Gastroesophageal sphincter (tissue), 3 donors: ENCODE measurements at regions not wholly inside any gene's neighbourhood (a gene's known extent, or its start where the extent isn't known, plus 50 kb on each side); places are given as distances from the start of the nearest gene placed in this dataset.

Experiments
- CTCF ChIP-seq, 4 experiments: fragments of 200-600 bp in 2 of 4; fragments of 450-650 bp in 2 of 4; sonication (generic) in 1 of 4; IDR thresholded peaks; one replicate each; pipeline ENCODE4 v1.5.1; 2017 to 2019; ENCODE audit warnings: antibody characterized with exemption in 4 of 4, mild to moderate bottlenecking in 2 of 4, moderate library complexity in 2 of 4
- POLR2A ChIP-seq, 2 donors: fragments of 450-650 bp; IDR thresholded peaks; one replicate each; pipeline ENCODE4 v1.6.1; 2017; ENCODE audit warnings: antibody characterized with exemption in 2 of 2, mild to moderate bottlenecking in 2 of 2, moderate library complexity in 1 of 2

GRCh38 chr6:153767127-153767526 is 271.9 kb upstream of the OPRM1 start:
- TF ChIP-seq CTCF (IDR thresholded peaks at IDR 0.05) (no peak), POLR2A (IDR thresholded peaks at IDR 0.05) (no peak)
